Activated CD4-positive, alpha-beta T cell treated with anti-CD3 and anti-CD28 coated beads, Interleukin-10, Interleukin-2, amounts not matched to agents 100 ng/mL and 50 ng/mL, durations not matched to agents 16 hours and 8 hours (primary cell): ENCODE measurements at regions not wholly inside any gene's neighbourhood (a gene's known extent, or its start where the extent isn't known, plus 50 kb on each side); places are given as distances from the start of the nearest gene placed in this dataset.
"Not testable (repeated sequence)": the region's sequence is repeated elsewhere in the genome, so short reads cannot be mapped to it uniquely, and the experiment has no call there.

Source experiments
- DNase-seq: peaks from one replicate; pipeline ENCODE4 v3.0.0-alpha.2; 2020

GRCh38 chrX:117843749-117844148 is 272.9 kb downstream of the KLHL13 start:
- DNase-seq = no peak

- no peak for DNase-seq
Measured at GRCh38 chrX:117840645-117841044, 276.0 kb downstream of the KLHL13 start.

- DNase-seq = peak; percentile 8
Measured at GRCh38 chrX:117839544-117839943, 277.1 kb downstream of the KLHL13 start.

- no peak for DNase-seq
Measured at GRCh38 chrX:117838581-117839331, 277.9 kb downstream of the KLHL13 start.

GRCh38 chrX:117835034-117835433 is 281.6 kb downstream of the KLHL13 start:
- DNase-seq = no peak

GRCh38 chrX:117834076-117834475 is 282.5 kb downstream of the KLHL13 start:
- DNase-seq = no peak

- DNase-seq = not testable (repeated sequence)
Measured at GRCh38 chrX:117821472-117821871, 295.1 kb downstream of the KLHL13 start.

GRCh38 chrX:117808426-117808825 is 308.2 kb downstream of the KLHL13 start:
- no peak for DNase-seq

GRCh38 chrX:117803463-117803862 is 313.1 kb downstream of the KLHL13 start:
- no peak for DNase-seq

- DNase-seq = no peak
Measured at GRCh38 chrX:117788339-117788738, 328.3 kb downstream of the KLHL13 start.

- DNase-seq = no peak
Measured at GRCh38 chrX:117771384-117771783, 345.2 kb downstream of the KLHL13 start.

- no peak for DNase-seq
Measured at GRCh38 chrX:117768861-117769604, 347.6 kb downstream of the KLHL13 start.

- DNase-seq = no peak
Measured at GRCh38 chrX:117765211-117765610, 351.4 kb downstream of the KLHL13 start.

GRCh38 chrX:117752745-117753144 is 363.9 kb downstream of the KLHL13 start:
- DNase-seq = no peak

- no peak for DNase-seq
Measured at GRCh38 chrX:117751155-117751554, 365.5 kb downstream of the KLHL13 start.

GRCh38 chrX:117744958-117745357 is 371.7 kb downstream of the KLHL13 start:
- no peak for DNase-seq

GRCh38 chrX:117743469-117744251 is 372.9 kb downstream of the KLHL13 start:
- DNase-seq = peak; percentile 5

- DNase-seq = no peak
Measured at GRCh38 chrX:117713411-117713810, 403.2 kb downstream of the KLHL13 start.

GRCh38 chrX:117711782-117712181 is 404.8 kb downstream of the KLHL13 start:
- DNase-seq = no peak

GRCh38 chrX:117707948-117708743 is 408.5 kb downstream of the KLHL13 start:
- DNase-seq = no peak

GRCh38 chrX:117701050-117701449 is 415.6 kb downstream of the KLHL13 start:
- no peak for DNase-seq

- no peak for DNase-seq
Measured at GRCh38 chrX:117689956-117690355, 426.7 kb downstream of the KLHL13 start.

- no peak for DNase-seq
Measured at GRCh38 chrX:117680286-117680685, 436.3 kb downstream of the KLHL13 start.
